ENCODE measurements at regions not wholly inside any gene's neighbourhood (a gene's known extent, or its start where the extent isn't known, plus 50 kb on each side); places are given as distances from the start of the nearest gene placed in this dataset.
"Not testable (repeated sequence)": the region's sequence is repeated elsewhere in the genome, so short reads cannot be mapped to it uniquely, and the experiment has no call there.

- Histone ChIP-seq H3K4me1 (no peaks in the 10 kb centered on the region), H3K36me3 (no peaks in the 10 kb centered on the region), H3K4me3 (no peak overlapping the region), H3K27ac (no peak overlapping the region), H3K27me3 (no peaks in the 10 kb centered on the region), H3K9me3 (no peaks in the 10 kb centered on the region)
- TF ChIP-seq CTCF (IDR thresholded peaks at IDR 0.05), result no peak
- intact Hi-C loops (cut with DNase I), result no loop called here
- DNase-seq (ENCODE audit: extremely low spot score in 2 of 2), result no peak
Measured at GRCh38 chr17:22145605-22146178, 453.4 kb downstream of the KCNJ18 start.

DNA sequence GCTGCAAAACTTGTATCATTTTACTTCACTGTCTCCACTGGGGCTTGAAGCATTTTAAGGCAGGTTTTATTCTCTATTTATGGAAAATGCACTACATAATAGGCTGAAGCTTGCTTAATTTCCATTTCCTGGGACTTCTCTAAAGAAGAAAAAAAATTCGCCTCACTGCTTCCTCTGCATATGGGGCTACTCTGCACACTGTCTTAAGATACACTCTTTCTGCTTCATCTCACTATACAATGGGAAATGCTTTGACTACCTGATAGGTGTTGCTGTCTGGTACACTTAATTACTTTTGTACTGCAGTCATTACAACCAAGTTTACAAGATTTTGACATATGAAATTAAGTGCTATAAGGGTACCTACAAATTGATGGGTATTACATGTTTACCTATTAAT is 466.0 kb downstream of the KCNJ18 start:
- Histone ChIP-seq H3K27me3 (no peaks in the 10 kb centered on the region), H3K9me3 (no peaks in the 10 kb centered on the region), H3K4me1 (no peaks in the 10 kb centered on the region), H3K36me3 (no peaks in the 10 kb centered on the region), H3K27ac (no peak overlapping the region), H3K4me3 (no peak overlapping the region)
- DNase-seq (ENCODE audit: extremely low spot score in 2 of 2), result no peak
- no peak for TF ChIP-seq POLR2AphosphoS5 (IDR thresholded peaks at IDR 0.05; ENCODE audit: insufficient read depth in 1 of 2, low read depth in 1 of 2)
- no peak for TF ChIP-seq POLR2A (IDR thresholded peaks at IDR 0.05)
- TF ChIP-seq CTCF (IDR thresholded peaks at IDR 0.05), result no peak
- intact Hi-C loops (cut with DNase I), result no loop called here

DNA sequence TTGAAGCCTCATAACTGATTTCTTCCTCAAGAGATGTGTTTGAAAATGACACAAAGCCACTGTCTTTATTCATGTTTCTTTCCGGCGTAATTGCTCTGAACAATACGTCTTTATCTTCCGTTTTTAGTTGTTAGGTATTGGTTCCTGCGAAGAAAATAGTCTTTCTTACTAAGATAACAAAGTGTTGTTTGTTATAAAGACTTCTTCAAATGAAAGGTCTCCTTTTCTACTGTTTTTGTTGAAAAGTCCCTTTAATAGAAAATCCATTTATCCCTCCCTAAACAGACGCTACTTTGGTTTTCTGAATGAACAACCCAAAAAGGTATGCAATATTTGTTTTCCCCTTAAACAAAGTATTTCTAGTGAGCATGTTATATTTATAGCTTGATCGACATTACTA is 469.1 kb downstream of the KCNJ18 start:
- intact Hi-C loops (cut with DNase I), result no loop called here
- TF ChIP-seq POLR2A (IDR thresholded peaks at IDR 0.05), result no peak
- TF ChIP-seq CTCF (IDR thresholded peaks at IDR 0.05), result no peak
- TF ChIP-seq POLR2AphosphoS5 (IDR thresholded peaks at IDR 0.05; ENCODE audit: insufficient read depth in 1 of 2, low read depth in 1 of 2), result no peak
- no peaks in the 10 kb centered on the region for H3K9me3 ChIP-seq
- DNase-seq (ENCODE audit: extremely low spot score in 2 of 2), result no peak
- no peak overlapping the region for H3K27ac ChIP-seq
- no peaks in the 10 kb centered on the region for H3K4me1 ChIP-seq
- no peaks in the 10 kb centered on the region for H3K27me3 ChIP-seq
- no peaks in the 10 kb centered on the region for H3K36me3 ChIP-seq
- no peak overlapping the region for H3K4me3 ChIP-seq

DNA sequence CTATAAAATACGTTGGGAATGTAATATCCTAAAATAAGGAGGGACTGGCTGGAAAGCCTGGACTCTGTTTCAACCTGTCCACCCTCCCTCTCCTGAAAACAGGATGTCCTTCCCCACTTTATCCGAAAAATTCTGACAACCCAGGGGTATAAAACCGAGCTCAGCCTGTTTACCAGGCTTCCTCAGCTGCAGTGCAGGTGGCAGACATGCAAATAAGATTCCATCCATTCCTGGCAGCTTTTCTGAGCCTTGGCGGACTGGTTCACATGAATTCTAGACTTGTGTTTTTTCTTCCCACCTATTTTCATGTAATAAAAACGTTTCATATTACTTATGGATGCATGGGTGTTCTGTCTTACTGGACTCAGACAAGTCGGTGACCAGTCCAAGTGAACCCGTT is 479.3 kb downstream of the KCNJ18 start:
- intact Hi-C loops (cut with DNase I), result no loop called here
- Histone ChIP-seq H3K4me1 (no peaks in the 10 kb centered on the region), H3K9me3 (no peaks in the 10 kb centered on the region), H3K27me3 (no peaks in the 10 kb centered on the region), H3K4me3 (no peak overlapping the region), H3K27ac (no peak overlapping the region), H3K36me3 (no peaks in the 10 kb centered on the region)
- TF ChIP-seq POLR2AphosphoS5 (IDR thresholded peaks at IDR 0.05; ENCODE audit: insufficient read depth in 1 of 2, low read depth in 1 of 2), result no peak
- TF ChIP-seq CTCF (IDR thresholded peaks at IDR 0.05), result no peak
- no peak for TF ChIP-seq POLR2A (IDR thresholded peaks at IDR 0.05)
- DNase-seq (ENCODE audit: extremely low spot score in 2 of 2), result no peak

DNA sequence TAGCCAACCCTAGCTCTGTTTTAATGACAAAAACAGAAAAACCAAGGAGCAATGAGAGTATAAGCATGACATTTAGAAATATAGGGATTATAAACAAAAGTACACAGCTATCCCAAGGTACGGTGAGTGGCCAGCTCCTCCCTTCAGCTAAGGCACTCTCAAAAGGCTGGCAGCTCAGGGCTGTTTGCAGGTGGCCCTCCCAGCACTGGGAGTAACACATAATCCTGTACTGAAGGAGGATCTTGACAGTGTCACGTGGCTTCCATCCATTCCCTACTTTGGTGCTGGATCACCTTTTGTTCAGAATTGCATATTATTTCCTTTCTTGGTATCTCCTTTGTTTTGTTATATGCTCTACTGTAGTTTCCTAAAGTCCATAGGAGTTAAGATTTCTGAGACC is 500.8 kb downstream of the KCNJ18 start:
- H3K27me3 ChIP-seq, result no peaks in the 10 kb centered on the region
- no peaks in the 10 kb centered on the region for H3K36me3 ChIP-seq
- H3K9me3 ChIP-seq, result no peaks in the 10 kb centered on the region
- DNase-seq (ENCODE audit: extremely low spot score in 2 of 2), result no peak
- TF ChIP-seq CTCF (IDR thresholded peaks at IDR 0.05) (no peak), POLR2A (IDR thresholded peaks at IDR 0.05) (no peak), POLR2AphosphoS5 (IDR thresholded peaks at IDR 0.05; ENCODE audit: insufficient read depth in 1 of 2, low read depth in 1 of 2) (no peak)
- no peaks in the 10 kb centered on the region for H3K4me1 ChIP-seq
- intact Hi-C loops (cut with DNase I), result no loop called here
- H3K4me3 ChIP-seq, result no peak overlapping the region
- H3K27ac ChIP-seq, result no peak overlapping the region

GRCh38 chr17:22200187-22200586 is 507.9 kb downstream of the KCNJ18 start:
- H3K4me3 ChIP-seq; intact Hi-C loops (cut with DNase I); H3K36me3 ChIP-seq; H3K27ac ChIP-seq; DNase-seq (ENCODE audit: extremely low spot score in 2 of 2); H3K4me1 ChIP-seq; H3K27me3 ChIP-seq; H3K9me3 ChIP-seq: not testable (repeated sequence)

Measured in vagina (tissue), 2 donors.